SU-DHL-6 (cell line): ENCODE measurements at regions not wholly inside any gene's neighbourhood (a gene's known extent, or its start where the extent isn't known, plus 50 kb on each side); places are given as distances from the start of the nearest gene placed in this dataset.

Source experiments
- H2AFZ ChIP-seq: fragments of 200-600 bp; sonication (generic); 2 replicates; pipeline ENCODE4 v1.6.1; 2014; ENCODE audit warnings: low read depth, mild to moderate bottlenecking, moderate library complexity, mixed read lengths, antibody characterized with exemption, low read length; ENCODE audit not compliant: severe bottlenecking
- H3F3A ChIP-seq: fragments of 200-600 bp; shearing (Covaris generic); 2 replicates; pipeline ENCODE4 v1.6.0; 2016; ENCODE audit warnings: antibody characterized with exemption, mild to moderate bottlenecking; ENCODE audit not compliant: insufficient read depth
- H3K27ac ChIP-seq: fragments of 200-600 bp; sonication (generic); 2 replicates; pipeline ENCODE4 v1.5.1; 2016; ENCODE audit warnings: low read depth, mild to moderate bottlenecking, low read length, moderate library complexity, mixed read lengths
- H3K27me3 ChIP-seq: fragments of 200-600 bp; sonication (generic), shearing (Covaris generic); 2 replicates; pipeline ENCODE4 v1.6.0; 2014; ENCODE audit warnings: mild to moderate bottlenecking, low read length
- H3K36me3 ChIP-seq: fragments of 200-600 bp; sonication (generic); 2 replicates; pipeline ENCODE4 v1.6.1; 2014; ENCODE audit warnings: mild to moderate bottlenecking, low read length, mixed read lengths
- H3K4me2 ChIP-seq: fragments of 300-600, 200-600 bp; shearing (Covaris generic), sonication (generic); 2 replicates; pipeline ENCODE4 v1.6.0; 2014; ENCODE audit warnings: low read length, low read depth, mild to moderate bottlenecking; ENCODE audit not compliant: poor library complexity, severe bottlenecking
- H3K4me3 ChIP-seq: fragments of 200-600 bp; sonication (generic); 2 replicates; pipeline ENCODE4 v1.5.1; 2014; ENCODE audit warnings: antibody characterized with exemption, low read length, mild to moderate bottlenecking, mixed read lengths; ENCODE audit not compliant: insufficient read depth, poor library complexity, severe bottlenecking
- H3K79me2 ChIP-seq: fragments of 200-600 bp; sonication (generic); 2 replicates; pipeline ENCODE4 v1.6.1; 2014; ENCODE audit warnings: mild to moderate bottlenecking, low read length, moderate library complexity; ENCODE audit not compliant: insufficient read depth
- H3K9ac ChIP-seq: fragments of 200-600 bp; sonication (generic); 2 replicates; pipeline ENCODE4 v1.7.0; 2014; ENCODE audit warnings: mild to moderate bottlenecking, low read length
- H3K9me2 ChIP-seq: fragments of 200-600 bp; sonication (generic); replicated peaks from 2 replicates; pipeline ENCODE4 v1.6.1; 2014; ENCODE audit warnings: low read length; ENCODE audit not compliant: insufficient read depth
- H3K9me3 ChIP-seq: fragments of 200-600 bp; sonication (generic); 2 replicates; pipeline ENCODE4 v1.6.1; 2014; ENCODE audit warnings: low read length, mixed read lengths; ENCODE audit not compliant: insufficient read depth
- H4K20me1 ChIP-seq: fragments of 200-600 bp; sonication (generic); 2 replicates; pipeline ENCODE4 v1.6.1; 2014; ENCODE audit warnings: low read depth, mild to moderate bottlenecking, antibody characterized with exemption, low read length, moderate library complexity, mixed read lengths
- EZH2phosphoT487 ChIP-seq: fragments of 200-600 bp; sonication (generic), shearing (Covaris generic); conservative IDR thresholded peaks from 2 replicates; pipeline ENCODE4 v1.6.1; 2018; ENCODE audit warnings: mild to moderate bottlenecking, antibody characterized with exemption, low read length, moderate library complexity, mixed read lengths
- TF ChIP-seq, protein P1 (sequence below): fragments of 200-600 bp; sonication (generic); IDR thresholded peaks from one replicate; pipeline ENCODE4 v1.5.1; 2017; ENCODE audit warnings: antibody characterized with exemption, mild to moderate bottlenecking, low read length, moderate library complexity; ENCODE audit not compliant: insufficient read depth, poor library complexity, severe bottlenecking

DNA sequence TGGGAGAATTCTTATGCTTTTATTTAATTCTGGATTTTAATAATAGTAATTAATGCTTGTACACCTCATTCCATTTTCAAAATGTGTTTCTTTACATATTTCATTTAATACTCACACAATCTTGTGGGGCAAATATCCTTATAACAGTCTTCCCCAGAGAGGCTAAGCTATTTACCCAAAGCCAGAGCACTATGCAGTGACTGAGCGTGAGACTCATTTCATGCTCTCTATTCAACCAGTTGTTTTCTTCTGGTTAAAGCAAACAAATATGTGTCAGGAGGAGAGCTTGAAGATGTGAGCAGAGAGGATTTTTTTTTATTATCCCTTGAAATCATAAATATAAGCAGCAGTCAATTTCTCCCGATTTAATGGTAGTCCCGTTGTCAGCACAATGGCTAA lies 548.3 kb upstream of the TBL1XR1 start:
- no peaks in the 10 kb centered on the region for H3K9me3 ChIP-seq
- no peaks in the 10 kb centered on the region for H3K79me2 ChIP-seq
- H3K27me3 ChIP-seq: no peaks in the 10 kb centered on the region
- H3K9ac ChIP-seq: no peak overlapping the region
- no peaks in the 10 kb centered on the region for H3F3A ChIP-seq
- H3K36me3 ChIP-seq: no peaks in the 10 kb centered on the region
- TF ChIP-seq EZH2phosphoT487: no peak
- TF ChIP-seq, protein P1, sequence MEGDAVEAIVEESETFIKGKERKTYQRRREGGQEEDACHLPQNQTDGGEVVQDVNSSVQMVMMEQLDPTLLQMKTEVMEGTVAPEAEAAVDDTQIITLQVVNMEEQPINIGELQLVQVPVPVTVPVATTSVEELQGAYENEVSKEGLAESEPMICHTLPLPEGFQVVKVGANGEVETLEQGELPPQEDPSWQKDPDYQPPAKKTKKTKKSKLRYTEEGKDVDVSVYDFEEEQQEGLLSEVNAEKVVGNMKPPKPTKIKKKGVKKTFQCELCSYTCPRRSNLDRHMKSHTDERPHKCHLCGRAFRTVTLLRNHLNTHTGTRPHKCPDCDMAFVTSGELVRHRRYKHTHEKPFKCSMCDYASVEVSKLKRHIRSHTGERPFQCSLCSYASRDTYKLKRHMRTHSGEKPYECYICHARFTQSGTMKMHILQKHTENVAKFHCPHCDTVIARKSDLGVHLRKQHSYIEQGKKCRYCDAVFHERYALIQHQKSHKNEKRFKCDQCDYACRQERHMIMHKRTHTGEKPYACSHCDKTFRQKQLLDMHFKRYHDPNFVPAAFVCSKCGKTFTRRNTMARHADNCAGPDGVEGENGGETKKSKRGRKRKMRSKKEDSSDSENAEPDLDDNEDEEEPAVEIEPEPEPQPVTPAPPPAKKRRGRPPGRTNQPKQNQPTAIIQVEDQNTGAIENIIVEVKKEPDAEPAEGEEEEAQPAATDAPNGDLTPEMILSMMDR: no peak
- no peaks in the 10 kb centered on the region for H3K9me2 ChIP-seq
- no peak overlapping the region for H2AFZ ChIP-seq
- no peak overlapping the region for H3K4me2 ChIP-seq
- H3K27ac ChIP-seq: no peak overlapping the region
- no peaks in the 10 kb centered on the region for H4K20me1 ChIP-seq
- no peak overlapping the region for H3K4me3 ChIP-seq

DNA sequence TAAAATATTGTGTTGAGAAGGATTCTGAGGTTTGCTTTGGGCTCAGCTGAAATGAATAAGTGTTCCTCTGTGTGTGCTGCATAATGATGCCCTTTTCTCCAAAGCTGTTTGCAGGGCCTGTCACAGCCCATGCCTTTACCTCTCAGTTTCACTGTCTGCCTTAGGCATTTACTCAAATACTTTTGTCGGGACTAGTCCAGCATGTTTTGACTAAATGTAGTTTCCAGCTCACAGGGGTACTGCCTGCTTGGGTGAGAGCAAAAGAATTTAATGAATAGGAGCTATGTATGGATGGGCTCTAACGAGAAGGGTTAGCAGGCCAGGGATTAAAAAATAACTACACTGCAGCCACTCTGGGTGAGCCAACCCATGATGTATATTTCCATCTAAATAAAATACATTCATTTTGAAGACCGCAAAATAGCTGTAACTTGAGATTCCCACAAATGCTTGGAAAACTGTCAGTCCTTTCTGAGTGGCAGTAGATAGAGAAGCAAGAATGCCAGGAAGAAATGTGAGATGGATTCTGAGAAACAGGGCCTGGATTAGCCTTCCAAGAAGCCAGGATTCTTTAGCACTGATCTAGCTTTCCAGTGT lies 549.2 kb upstream of the TBL1XR1 start:
- Histone ChIP-seq H3K36me3 (no peaks in the 10 kb centered on the region), H3K9me2 (no peaks in the 10 kb centered on the region), H3K27ac (no peak overlapping the region), H3K79me2 (no peaks in the 10 kb centered on the region), H3K9ac (no peak overlapping the region), H4K20me1 (no peaks in the 10 kb centered on the region), H2AFZ (no peak overlapping the region), H3K27me3 (no peaks in the 10 kb centered on the region), H3K4me3 (no peak overlapping the region), H3F3A (no peaks in the 10 kb centered on the region), H3K9me3 (no peaks in the 10 kb centered on the region), H3K4me2 (no peak overlapping the region)
- no peak for TF ChIP-seq EZH2phosphoT487
- TF ChIP-seq, protein P1: no peak

DNA sequence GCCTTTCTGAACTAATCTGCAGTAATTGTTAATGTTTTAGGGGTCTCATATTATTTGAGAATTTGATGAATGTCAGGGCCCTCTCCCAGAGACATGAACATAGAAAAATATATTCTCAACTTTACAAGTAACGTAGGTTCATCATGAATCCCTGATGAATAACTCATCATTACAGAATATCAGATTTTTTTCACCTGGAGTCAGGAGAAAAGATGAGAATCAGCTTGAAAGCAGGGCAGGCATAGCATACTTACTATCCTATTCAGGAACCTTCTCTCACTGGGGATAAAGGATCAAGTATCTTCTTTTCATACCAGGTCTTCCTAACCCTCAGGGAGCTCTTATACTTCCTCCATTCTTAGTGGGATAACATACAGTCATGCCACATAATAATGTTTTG lies 552.6 kb upstream of the TBL1XR1 start:
- no peak overlapping the region for H3K27ac ChIP-seq
- H3K9me2 ChIP-seq: no peaks in the 10 kb centered on the region
- H3K9me3 ChIP-seq: no peaks in the 10 kb centered on the region
- no peaks in the 10 kb centered on the region for H3K27me3 ChIP-seq
- TF ChIP-seq EZH2phosphoT487: no peak
- TF ChIP-seq, protein P1: no peak
- no peaks in the 10 kb centered on the region for H3F3A ChIP-seq
- H3K9ac ChIP-seq: no peak overlapping the region
- no peak overlapping the region for H3K4me2 ChIP-seq
- no peak overlapping the region for H3K4me3 ChIP-seq
- H3K36me3 ChIP-seq: no peaks in the 10 kb centered on the region
- no peaks in the 10 kb centered on the region for H3K79me2 ChIP-seq
- H4K20me1 ChIP-seq: no peaks in the 10 kb centered on the region
- H2AFZ ChIP-seq: no peak overlapping the region
